Fibroblast of pulmonary artery (primary cell): ENCODE measurements at regions not wholly inside any gene's neighbourhood (a gene's known extent, or its start where the extent isn't known, plus 50 kb on each side); places are given as distances from the start of the nearest gene placed in this dataset.

ENCODE experiments used
- DNase-seq: peaks from one replicate; pipeline ENCODE4 v3.0.0-alpha.2; 2010; ENCODE audit warnings: low read depth
- H3K4me3 ChIP-seq: replicated peaks from 2 replicates; pipeline ENCODE4 v1.5.1; 2011; ENCODE audit warnings: low read depth, mild to moderate bottlenecking, control low read depth, low read length, moderate library complexity
- TF ChIP-seq, protein P1 (sequence below): IDR thresholded peaks from 2 replicates; pipeline ENCODE4 v1.5.1; 2011; ENCODE audit warnings: mild to moderate bottlenecking, control low read depth, low read length, inconsistent platforms; ENCODE audit errors: missing control alignments

DNA sequence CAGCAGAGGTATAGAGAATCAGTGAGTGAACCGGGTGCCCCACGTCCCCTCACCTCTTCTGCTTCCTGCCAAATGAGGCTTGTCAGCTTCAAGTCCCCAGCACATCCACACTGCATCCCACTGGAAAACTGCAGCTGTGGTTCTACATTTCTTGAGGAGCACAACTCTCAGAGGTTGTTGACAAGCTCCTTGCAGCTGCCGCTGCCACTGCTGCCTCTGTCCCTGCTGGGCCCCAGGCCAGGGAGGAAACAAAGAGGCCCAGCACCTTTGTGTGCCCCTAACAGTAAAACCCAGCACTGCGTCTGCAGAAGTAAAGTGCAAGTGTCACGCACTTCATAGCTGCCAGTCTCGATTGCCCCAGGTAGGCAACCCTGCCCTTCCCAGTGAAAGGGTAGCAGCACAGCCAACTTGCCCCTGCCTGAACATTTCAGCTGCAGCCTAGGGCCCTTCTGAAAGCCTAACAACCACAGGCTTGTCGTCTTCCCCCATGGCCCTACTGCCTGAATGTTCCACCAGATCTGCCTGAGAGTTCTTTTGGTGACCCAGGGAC lies 1162.1 kb upstream of the USP15 start:
- no peak for DNase-seq
- TF ChIP-seq, protein P1, sequence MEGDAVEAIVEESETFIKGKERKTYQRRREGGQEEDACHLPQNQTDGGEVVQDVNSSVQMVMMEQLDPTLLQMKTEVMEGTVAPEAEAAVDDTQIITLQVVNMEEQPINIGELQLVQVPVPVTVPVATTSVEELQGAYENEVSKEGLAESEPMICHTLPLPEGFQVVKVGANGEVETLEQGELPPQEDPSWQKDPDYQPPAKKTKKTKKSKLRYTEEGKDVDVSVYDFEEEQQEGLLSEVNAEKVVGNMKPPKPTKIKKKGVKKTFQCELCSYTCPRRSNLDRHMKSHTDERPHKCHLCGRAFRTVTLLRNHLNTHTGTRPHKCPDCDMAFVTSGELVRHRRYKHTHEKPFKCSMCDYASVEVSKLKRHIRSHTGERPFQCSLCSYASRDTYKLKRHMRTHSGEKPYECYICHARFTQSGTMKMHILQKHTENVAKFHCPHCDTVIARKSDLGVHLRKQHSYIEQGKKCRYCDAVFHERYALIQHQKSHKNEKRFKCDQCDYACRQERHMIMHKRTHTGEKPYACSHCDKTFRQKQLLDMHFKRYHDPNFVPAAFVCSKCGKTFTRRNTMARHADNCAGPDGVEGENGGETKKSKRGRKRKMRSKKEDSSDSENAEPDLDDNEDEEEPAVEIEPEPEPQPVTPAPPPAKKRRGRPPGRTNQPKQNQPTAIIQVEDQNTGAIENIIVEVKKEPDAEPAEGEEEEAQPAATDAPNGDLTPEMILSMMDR: no peak
- H3K4me3 ChIP-seq: no peak overlapping the region

DNA sequence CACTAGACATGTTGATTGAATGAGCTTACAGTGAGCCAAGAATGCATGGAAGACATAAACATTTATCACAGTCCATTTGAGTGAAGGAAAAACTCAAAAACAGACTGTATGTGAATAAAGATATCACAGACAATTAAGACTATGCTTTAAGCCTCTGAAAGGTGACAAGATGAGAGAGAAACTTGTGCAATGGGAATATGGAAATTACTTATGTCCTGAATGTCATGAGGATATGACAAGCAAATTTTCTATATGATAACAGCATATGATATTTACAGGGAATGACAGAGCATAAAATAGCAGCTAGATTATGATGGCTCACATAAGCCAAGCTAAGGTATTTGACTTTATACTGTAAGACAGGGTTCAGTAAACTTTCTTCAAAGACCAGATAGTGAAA lies 1153.1 kb upstream of the USP15 start:
- no peak for DNase-seq
- H3K4me3 ChIP-seq: no peak overlapping the region
- TF ChIP-seq, protein P1: no peak

DNA sequence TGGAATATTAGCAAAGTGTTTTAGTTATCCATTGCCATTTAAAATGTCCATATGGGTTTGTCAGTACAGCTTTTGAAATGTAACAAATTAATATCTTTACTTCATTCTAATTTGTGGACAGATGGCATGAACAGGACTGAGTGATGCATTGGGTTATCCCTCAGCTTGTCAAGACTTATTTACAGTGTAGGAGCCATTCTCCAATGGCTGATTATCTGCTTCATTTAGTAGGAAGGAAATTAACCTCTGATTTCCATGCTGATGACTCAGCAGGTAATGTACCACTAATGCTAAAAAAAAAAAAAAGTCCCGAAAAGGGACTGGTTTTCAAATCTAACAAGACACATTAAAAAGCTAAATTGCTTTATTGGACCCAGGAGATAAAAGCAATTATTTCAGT lies 1149.0 kb upstream of the USP15 start:
- DNase-seq: no peak
- TF ChIP-seq, protein P1: no peak
- H3K4me3 ChIP-seq: no peak overlapping the region

DNA sequence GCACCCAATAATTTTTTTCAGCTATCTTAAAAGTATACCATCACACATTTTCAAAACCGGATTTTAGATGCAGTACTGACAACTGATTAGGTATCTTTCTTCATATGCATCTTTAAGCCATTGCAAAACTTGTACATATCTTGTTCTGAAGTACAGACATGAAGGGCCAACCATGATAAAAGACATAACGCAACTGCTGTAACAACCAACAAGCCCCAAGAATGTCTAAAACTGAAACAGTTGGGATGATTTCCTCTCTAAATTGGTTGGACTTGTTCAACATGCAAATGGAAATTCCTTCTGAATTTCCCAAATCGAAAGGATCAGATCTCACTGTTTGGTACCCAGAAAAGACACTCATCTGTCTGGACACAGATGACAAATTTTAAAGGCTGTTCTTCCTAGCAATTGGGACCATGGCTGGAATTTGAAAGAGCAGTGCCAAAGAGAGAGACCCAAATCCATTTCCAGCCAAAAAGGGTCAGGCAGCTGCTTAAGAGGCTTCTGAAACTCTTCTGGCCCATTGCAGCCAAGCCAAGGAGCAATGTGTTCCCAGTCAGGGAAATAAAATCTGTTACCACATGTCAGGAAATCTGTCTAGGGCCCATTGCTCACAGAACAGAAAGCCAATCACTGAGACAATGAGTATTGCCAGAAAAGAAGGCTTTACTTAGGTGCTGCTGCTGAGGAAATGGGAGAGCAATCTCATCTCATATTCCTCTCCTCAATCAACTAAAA lies 1122.4 kb upstream of the USP15 start:
- no peak for DNase-seq
- no peak overlapping the region for H3K4me3 ChIP-seq
- TF ChIP-seq, protein P1: no peak

DNA sequence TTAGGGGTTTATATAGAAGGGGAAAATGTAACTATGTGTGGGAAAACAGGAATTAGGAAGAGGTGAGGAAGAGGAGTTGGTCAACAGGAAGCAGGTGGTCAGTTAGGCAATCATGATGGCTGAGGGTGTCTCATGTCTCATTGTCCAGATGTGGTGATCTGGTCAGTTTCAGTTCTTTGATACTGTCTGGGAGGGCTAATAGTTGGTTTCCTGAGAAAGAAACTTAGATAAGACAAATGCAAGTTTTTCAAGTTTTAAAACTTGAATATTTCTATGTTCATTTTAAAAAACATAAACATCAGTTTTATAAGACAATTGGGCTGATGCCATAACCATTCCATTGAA lies 1121.8 kb upstream of the USP15 start:
- H3K4me3 ChIP-seq: no peak overlapping the region
- no peak for DNase-seq
- TF ChIP-seq, protein P1: no peak

DNA sequence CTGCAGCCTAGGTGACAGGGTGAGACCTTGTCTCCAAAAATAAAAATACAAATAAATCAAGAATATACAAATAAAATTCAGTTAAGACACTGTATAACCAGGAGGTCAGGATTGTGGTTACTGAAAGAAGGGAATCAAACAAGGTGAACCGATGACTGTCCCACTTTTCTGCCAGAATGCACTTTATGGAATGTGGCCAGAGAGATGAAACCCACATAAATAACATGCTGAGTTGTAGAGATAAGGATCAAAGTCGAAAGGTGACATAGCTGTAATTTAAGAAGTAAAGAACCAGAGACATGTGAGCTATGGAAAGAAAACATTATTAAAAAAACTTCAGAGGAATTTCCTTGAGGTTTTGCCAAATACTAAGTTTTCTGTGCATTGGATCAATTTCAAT lies 1098.2 kb upstream of the USP15 start:
- no peak for DNase-seq
- TF ChIP-seq, protein P1: no peak
- H3K4me3 ChIP-seq: no peak overlapping the region
